ENCODE measurements at regions not wholly inside any gene's neighbourhood (a gene's known extent, or its start where the extent isn't known, plus 50 kb on each side); places are given as distances from the start of the nearest gene placed in this dataset.

DNA sequence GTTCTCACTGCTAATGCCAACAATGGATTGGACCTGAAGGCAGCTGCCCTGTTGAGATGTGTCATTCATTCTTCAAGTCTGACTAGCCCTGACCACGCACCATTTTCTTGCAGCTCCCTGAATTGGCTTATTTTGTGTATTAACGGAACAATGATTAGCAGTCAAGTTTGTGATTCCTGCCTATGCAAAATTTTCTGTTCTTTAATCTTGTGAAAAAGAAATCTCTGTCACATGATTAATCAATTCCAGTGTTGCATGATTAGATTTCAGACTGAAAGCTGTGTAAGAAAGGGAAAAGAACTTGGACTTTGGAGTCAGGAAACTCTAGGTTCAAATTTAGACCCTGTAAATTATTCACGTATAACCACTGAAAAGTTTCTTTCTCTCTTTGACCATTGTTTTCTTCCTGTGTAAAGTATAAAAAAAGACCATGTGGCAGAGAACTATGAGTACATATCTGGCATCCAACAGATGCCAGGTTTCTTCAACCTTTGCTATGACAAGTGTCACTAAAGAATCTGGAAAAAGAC lies 64.5 kb upstream of the SLC10A2 start:
- Mint-ChIP-seq H3K27ac (no peak overlapping the region), H3K36me3 (ENCODE audit: low read depth) (no peaks in the 10 kb centered on the region), H3K27me3 (ENCODE audit: insufficient read depth) (no peaks in the 10 kb centered on the region), H3K9me3 (no peaks in the 10 kb centered on the region), H3K4me3 (no peak overlapping the region), H3K4me1 (no peaks in the 10 kb centered on the region)
- Histone ChIP-seq H3K27ac (ENCODE audit: low read depth, low read length) (no peak overlapping the region), H3K4me3 (ENCODE audit: low read length) (no peak overlapping the region), H3K27me3 (ENCODE audit: control insufficient read depth, insufficient read depth, low read length, poor library complexity, severe bottlenecking) (no peaks in the 10 kb centered on the region), H3K9ac (ENCODE audit: extremely low read depth, low read length, poor library complexity, severe bottlenecking) (no peak overlapping the region), H3K4me1 (ENCODE audit: control insufficient read depth, insufficient read depth, low read length) (no peaks in the 10 kb centered on the region), H3K36me3 (ENCODE audit: control insufficient read depth, insufficient read depth, low read length) (no peaks in the 10 kb centered on the region), H3K9me3 (ENCODE audit: control insufficient read depth, low read length) (no peaks in the 10 kb centered on the region)
- TF ChIP-seq, protein P1, sequence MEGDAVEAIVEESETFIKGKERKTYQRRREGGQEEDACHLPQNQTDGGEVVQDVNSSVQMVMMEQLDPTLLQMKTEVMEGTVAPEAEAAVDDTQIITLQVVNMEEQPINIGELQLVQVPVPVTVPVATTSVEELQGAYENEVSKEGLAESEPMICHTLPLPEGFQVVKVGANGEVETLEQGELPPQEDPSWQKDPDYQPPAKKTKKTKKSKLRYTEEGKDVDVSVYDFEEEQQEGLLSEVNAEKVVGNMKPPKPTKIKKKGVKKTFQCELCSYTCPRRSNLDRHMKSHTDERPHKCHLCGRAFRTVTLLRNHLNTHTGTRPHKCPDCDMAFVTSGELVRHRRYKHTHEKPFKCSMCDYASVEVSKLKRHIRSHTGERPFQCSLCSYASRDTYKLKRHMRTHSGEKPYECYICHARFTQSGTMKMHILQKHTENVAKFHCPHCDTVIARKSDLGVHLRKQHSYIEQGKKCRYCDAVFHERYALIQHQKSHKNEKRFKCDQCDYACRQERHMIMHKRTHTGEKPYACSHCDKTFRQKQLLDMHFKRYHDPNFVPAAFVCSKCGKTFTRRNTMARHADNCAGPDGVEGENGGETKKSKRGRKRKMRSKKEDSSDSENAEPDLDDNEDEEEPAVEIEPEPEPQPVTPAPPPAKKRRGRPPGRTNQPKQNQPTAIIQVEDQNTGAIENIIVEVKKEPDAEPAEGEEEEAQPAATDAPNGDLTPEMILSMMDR (conservative IDR thresholded peaks at IDR 0.05): no peak
- WGBS, 2 experiments (ENCODE audit: insufficient coverage in 1 of 2, insufficient read length in 1 of 2): 96 to 98% methylated on average over 3 of the region's 3 CpGs
- no peak for DNase-seq

DNA sequence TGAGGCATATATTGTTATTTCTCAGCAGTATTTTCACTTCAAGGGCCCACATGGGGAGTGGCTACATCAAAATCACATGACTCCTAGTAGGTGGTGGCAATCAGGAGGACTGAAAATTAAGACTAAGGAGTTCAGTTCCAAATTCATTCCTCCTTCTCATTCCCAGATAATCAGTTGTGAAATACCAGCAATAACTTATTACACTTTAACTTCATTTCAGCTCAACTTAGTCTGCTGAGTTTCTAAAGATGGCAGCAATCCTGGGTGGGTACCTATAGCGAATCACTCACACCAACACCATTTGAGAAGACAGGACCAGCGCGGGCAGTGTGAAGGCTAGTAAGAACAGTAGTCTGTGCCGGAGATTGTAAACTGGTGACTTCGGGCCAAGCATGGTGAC lies 63.9 kb upstream of the SLC10A2 start:
- H3K27ac Mint-ChIP-seq: no peak overlapping the region
- Histone ChIP-seq H3K4me3 (ENCODE audit: low read length) (no peak overlapping the region), H3K36me3 (ENCODE audit: control insufficient read depth, insufficient read depth, low read length) (no peaks in the 10 kb centered on the region), H3K27me3 (ENCODE audit: control insufficient read depth, insufficient read depth, low read length, poor library complexity, severe bottlenecking) (no peaks in the 10 kb centered on the region), H3K27ac (ENCODE audit: low read depth, low read length) (no peak overlapping the region), H3K4me1 (ENCODE audit: control insufficient read depth, insufficient read depth, low read length) (no peaks in the 10 kb centered on the region), H3K9ac (ENCODE audit: extremely low read depth, low read length, poor library complexity, severe bottlenecking) (no peak overlapping the region), H3K9me3 (ENCODE audit: control insufficient read depth, low read length) (no peaks in the 10 kb centered on the region)
- TF ChIP-seq, protein P1 (conservative IDR thresholded peaks at IDR 0.05): no peak
- H3K36me3 Mint-ChIP-seq (ENCODE audit: low read depth): no peaks in the 10 kb centered on the region
- 95 to 100% methylated on average over 1 to 5 of the region's 5 CpGs for WGBS, 2 experiments (ENCODE audit: insufficient coverage in 1 of 2, insufficient read length in 1 of 2)
- DNase-seq: no peak
- H3K9me3 Mint-ChIP-seq: no peaks in the 10 kb centered on the region
- H3K4me3 Mint-ChIP-seq: no peak overlapping the region
- H3K27me3 Mint-ChIP-seq (ENCODE audit: insufficient read depth): no peaks in the 10 kb centered on the region
- no peaks in the 10 kb centered on the region for H3K4me1 Mint-ChIP-seq

Data from endodermal cell (in vitro differentiated cells).